ENCODE measurements at regions not wholly inside any gene's neighbourhood (a gene's known extent, or its start where the extent isn't known, plus 50 kb on each side); places are given as distances from the start of the nearest gene placed in this dataset.

DNA sequence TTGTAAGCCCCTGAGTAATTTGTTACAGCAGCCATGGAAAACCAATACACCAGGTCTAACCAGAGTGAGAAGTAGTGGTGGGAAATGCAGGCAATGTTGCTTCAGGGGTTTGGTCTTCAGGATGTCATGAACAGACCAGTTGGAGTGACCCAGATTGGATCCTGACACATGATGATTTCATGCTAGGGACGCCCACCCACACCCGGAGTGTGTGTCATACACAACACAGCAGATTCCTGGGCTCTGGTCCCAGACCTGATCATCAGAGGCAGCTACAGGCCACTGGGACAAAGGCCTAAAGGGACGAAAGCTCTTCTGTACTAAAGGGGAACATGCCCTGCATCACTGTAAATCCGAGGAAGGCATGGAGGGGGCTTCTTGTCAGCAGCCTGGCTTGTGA lies 194.2 kb downstream of the NSG2 start:
- Histone ChIP-seq H3K36me3 (ENCODE audit: control insufficient read depth in 2 of 4, insufficient read depth in 4 of 4, low read length in 3 of 4) (no peaks in the 10 kb centered on the region), H3K56ac (replicated peaks; ENCODE audit: insufficient read length, low read depth, low read length) (no peak overlapping the region), H3K4me1 (replicated peaks in 1 of 4; ENCODE audit: control insufficient read depth in 3 of 4, insufficient read depth in 4 of 4, low read length in 3 of 4) (no peaks in the 10 kb centered on the region), H4K20me1 (replicated peaks in 1 of 2; ENCODE audit: control insufficient read depth in 1 of 2, insufficient read depth in 2 of 2, low read length in 2 of 2) (no peaks in the 10 kb centered on the region), H2AK5ac (ENCODE audit: low read depth, low read length) (no peak overlapping the region), H2BK12ac (ENCODE audit: low read depth, low read length) (no peak overlapping the region), H3K79me1 (ENCODE audit: low read depth, low read length) (no peaks in the 10 kb centered on the region), H3K9ac (replicated peaks in 1 of 4; ENCODE audit: extremely low read depth in 1 of 4, low read depth in 3 of 4, low read length in 3 of 4) (no peak overlapping the region), H3K27me3 (replicated peaks in 1 of 4; ENCODE audit: control insufficient read depth in 3 of 4, extremely low read depth in 1 of 4, insufficient read depth in 3 of 4, low read length in 3 of 4) (no peaks in the 10 kb centered on the region), H4K5ac (ENCODE audit: insufficient read length, low read depth, low read length) (no peak overlapping the region), H3K4me2 (ENCODE audit: insufficient read depth in 1 of 2, low read depth in 2 of 2, low read length in 2 of 2) (no peak overlapping the region), H3K23ac (ENCODE audit: insufficient read length) (no peak overlapping the region), H4K8ac (ENCODE audit: extremely low read depth, insufficient read depth, low read length) (no peak overlapping the region), H2BK120ac (replicated peaks; ENCODE audit: low read depth, low read length) (no peak overlapping the region), H2BK5ac (ENCODE audit: low read depth, low read length) (no peak overlapping the region), H3K4me3 (ENCODE audit: extremely low read depth in 1 of 4, insufficient read depth in 2 of 4, low read depth in 3 of 4, low read length in 4 of 4) (no peak overlapping the region), H3K14ac (ENCODE audit: insufficient read length) (no peak overlapping the region), H3K23me2 (ENCODE audit: low read depth, low read length) (no peaks in the 10 kb centered on the region), H3K18ac (ENCODE audit: extremely low read depth, low read length) (no peak overlapping the region), H2AFZ (ENCODE audit: low read length) (no peak overlapping the region), H4K91ac (replicated peaks; ENCODE audit: insufficient read length, low read length) (no peak overlapping the region), H3K27ac (ENCODE audit: low read depth, low read length) (no peak overlapping the region), H3K79me2 (ENCODE audit: control insufficient read depth in 1 of 2, insufficient read depth in 2 of 2, low read length in 2 of 2) (no peaks in the 10 kb centered on the region), H2BK20ac (ENCODE audit: low read length) (no peak overlapping the region), H3K4ac (replicated peaks; ENCODE audit: insufficient read length, low read depth, low read length) (no peak overlapping the region), H3K9me3 (ENCODE audit: insufficient read depth in 2 of 2, low read depth in 1 of 2, low read length in 1 of 2) (no peaks in the 10 kb centered on the region), H2BK15ac (ENCODE audit: low read length) (no peak overlapping the region)
- no peak for DNase-seq (ENCODE audit: low read depth in 1 of 2, low spot score in 2 of 2)
- no peak for TF ChIP-seq POLR2A (IDR thresholded peaks at IDR 0.05; ENCODE audit: control extremely low read depth in 1 of 2, low read depth in 2 of 2, low read length in 2 of 2)
- no peak for TF ChIP-seq HDAC2 (IDR thresholded peaks at IDR 0.05; ENCODE audit: borderline replicate concordance in 1 of 2, low read depth in 2 of 2, low read length in 2 of 2)
- TF ChIP-seq CHD2 (IDR thresholded peaks at IDR 0.05; ENCODE audit: low read length) = no peak
- TF ChIP-seq SUZ12 (IDR thresholded peaks at IDR 0.05; ENCODE audit: low read length) = no peak
- TF ChIP-seq TAF1 (IDR thresholded peaks at IDR 0.05; ENCODE audit: low read depth, low read length) = no peak
- no peak for TF ChIP-seq SP4 (IDR thresholded peaks at IDR 0.05; ENCODE audit: low read length)
- no peak for TF ChIP-seq GABPA (IDR thresholded peaks at IDR 0.05; ENCODE audit: borderline replicate concordance, insufficient read depth, low read length)
- TF ChIP-seq HDAC6 (IDR thresholded peaks at IDR 0.05; ENCODE audit: low read depth, low read length) = no peak
- TF ChIP-seq FOSL1 (IDR thresholded peaks at IDR 0.05; ENCODE audit: insufficient read depth, low read depth, low read length) = no peak
- TF ChIP-seq TEAD4 (IDR thresholded peaks at IDR 0.05; ENCODE audit: low read depth, low read length) = no peak
- TF ChIP-seq TCF12 (IDR thresholded peaks at IDR 0.05; ENCODE audit: low read depth, low read length) = no peak
- no peak for TF ChIP-seq POU5F1 (IDR thresholded peaks at IDR 0.05; ENCODE audit: low read depth, low read length)
- TF ChIP-seq ASH2L (IDR thresholded peaks at IDR 0.05; ENCODE audit: low read length) = no peak
- no peak for TF ChIP-seq CHD1 (IDR thresholded peaks at IDR 0.05; ENCODE audit: low read depth, low read length)
- no peak for TF ChIP-seq JUND (IDR thresholded peaks at IDR 0.05; ENCODE audit: low read length)
- no peak for TF ChIP-seq SIX5 (IDR thresholded peaks at IDR 0.05; ENCODE audit: low read depth, low read length)
- no peak for FAIRE-seq
- 88% methylated on average over 4 of the region's 4 CpGs; no CpG with 5 or more reads in 1 of the 2 experiments for WGBS, 2 experiments (ENCODE audit: extremely low coverage in 1 of 2, insufficient coverage in 1 of 2, insufficient read length in 1 of 2, insufficient replicate concordance in 2 of 2, low coverage in 1 of 2, low lambda C conversion rate in 2 of 2, missing lambda C conversion rate in 1 of 2)
- ChIA-PET POLR2A (ENCODE audit: partially characterized antibody) (no interaction called here), CTCF (ENCODE audit: partially characterized antibody) (interaction anchor here (1.2 kb wide), 1 partner anchor 76 kb away, joined by 4 read pairs; no protein-coding TSS in a partner anchor)
